Ovary (tissue), 3 donors: ENCODE measurements at regions not wholly inside any gene's neighbourhood (a gene's known extent, or its start where the extent isn't known, plus 50 kb on each side); places are given as distances from the start of the nearest gene placed in this dataset.

Experiments used
- EP300 ChIP-seq: sonication (generic); formaldehyde crosslinking; IDR thresholded peaks from one replicate; pipeline ENCODE4 v1.6.1; 2017; ENCODE audit warnings: antibody characterized with exemption
- TF ChIP-seq, protein P1 (sequence below), 3 donors: fragments of 450-650 bp in 2 of 3; fragments of 200-600 bp in 1 of 3; IDR thresholded peaks; one replicate each; pipeline versions ENCODE4 v1.5.1 to v1.8.0; 2016 to 2022; ENCODE audit warnings: antibody characterized with exemption in 3 of 3, mild to moderate bottlenecking in 1 of 3
- donor health status: DM: no; HTN: no; CAD: no.

DNA sequence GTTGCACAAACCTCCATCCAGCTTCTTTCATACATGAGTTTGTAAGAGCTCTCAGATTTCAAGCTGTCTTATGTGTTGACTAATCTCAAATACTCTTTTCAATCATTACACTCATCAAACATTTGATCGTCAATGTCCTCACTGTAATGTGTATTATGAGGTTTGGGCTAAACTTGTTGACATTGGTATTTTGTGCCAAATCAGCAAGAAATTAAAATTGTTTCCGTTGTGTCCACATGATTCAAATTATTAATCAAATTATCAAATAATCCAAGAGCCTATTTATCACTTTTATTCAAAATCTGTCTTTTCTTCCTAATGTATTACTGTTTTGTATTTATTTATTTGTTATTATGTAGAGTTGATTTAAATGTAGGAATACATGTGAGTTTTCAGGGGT lies 283.4 kb downstream of the GAS1 start:
- TF ChIP-seq, protein P1, sequence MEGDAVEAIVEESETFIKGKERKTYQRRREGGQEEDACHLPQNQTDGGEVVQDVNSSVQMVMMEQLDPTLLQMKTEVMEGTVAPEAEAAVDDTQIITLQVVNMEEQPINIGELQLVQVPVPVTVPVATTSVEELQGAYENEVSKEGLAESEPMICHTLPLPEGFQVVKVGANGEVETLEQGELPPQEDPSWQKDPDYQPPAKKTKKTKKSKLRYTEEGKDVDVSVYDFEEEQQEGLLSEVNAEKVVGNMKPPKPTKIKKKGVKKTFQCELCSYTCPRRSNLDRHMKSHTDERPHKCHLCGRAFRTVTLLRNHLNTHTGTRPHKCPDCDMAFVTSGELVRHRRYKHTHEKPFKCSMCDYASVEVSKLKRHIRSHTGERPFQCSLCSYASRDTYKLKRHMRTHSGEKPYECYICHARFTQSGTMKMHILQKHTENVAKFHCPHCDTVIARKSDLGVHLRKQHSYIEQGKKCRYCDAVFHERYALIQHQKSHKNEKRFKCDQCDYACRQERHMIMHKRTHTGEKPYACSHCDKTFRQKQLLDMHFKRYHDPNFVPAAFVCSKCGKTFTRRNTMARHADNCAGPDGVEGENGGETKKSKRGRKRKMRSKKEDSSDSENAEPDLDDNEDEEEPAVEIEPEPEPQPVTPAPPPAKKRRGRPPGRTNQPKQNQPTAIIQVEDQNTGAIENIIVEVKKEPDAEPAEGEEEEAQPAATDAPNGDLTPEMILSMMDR (IDR thresholded peaks at IDR 0.05) = no peak
- no peak for TF ChIP-seq EP300
